Keratinocyte (primary cell): ENCODE measurements at regions not wholly inside any gene's neighbourhood (a gene's known extent, or its start where the extent isn't known, plus 50 kb on each side); places are given as distances from the start of the nearest gene placed in this dataset.

Source experiments
- EZH2 ChIP-seq: IDR thresholded peaks from one replicate; pipeline ENCODE4 v1.6.1; 2012; ENCODE audit warnings: inconsistent platforms, mild to moderate bottlenecking, low read length, moderate library complexity
- TF ChIP-seq, protein P1 (sequence below), 3 experiments: IDR thresholded peaks in 1 of 3; conservative IDR thresholded peaks in 1 of 3; optimal IDR thresholded peaks in 1 of 3; 2 replicates in 2 of 3; 3 replicates in 1 of 3; pipeline versions ENCODE3 to v1.5.1; 2011; ENCODE audit warnings: low read length in 3 of 3, mild to moderate bottlenecking in 3 of 3, moderate library complexity in 2 of 3, control low read depth in 1 of 3, inconsistent platforms in 1 of 3; ENCODE audit not compliant: insufficient read depth in 2 of 3; ENCODE audit errors: extremely low read depth in 1 of 3

DNA sequence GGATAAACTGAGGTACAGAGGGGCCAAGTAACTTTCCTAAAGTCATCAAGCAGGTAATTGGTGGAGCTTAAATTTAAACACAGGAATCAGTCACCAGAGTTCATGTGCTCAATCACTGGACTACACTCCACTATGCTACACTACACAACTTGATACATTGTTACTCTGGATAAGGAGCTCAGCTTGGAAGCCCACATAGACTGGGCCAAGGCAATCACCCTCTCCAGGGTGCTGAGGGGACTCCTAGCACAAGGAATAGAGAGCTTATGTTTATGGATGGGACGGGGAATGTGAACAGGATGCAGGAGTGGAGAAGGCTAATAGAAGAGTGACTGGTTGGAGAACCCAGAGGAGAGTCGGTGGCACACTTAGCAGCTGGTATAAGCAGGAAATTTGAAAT lies 113.5 kb upstream of the NFIB start:
- TF ChIP-seq, protein P1, sequence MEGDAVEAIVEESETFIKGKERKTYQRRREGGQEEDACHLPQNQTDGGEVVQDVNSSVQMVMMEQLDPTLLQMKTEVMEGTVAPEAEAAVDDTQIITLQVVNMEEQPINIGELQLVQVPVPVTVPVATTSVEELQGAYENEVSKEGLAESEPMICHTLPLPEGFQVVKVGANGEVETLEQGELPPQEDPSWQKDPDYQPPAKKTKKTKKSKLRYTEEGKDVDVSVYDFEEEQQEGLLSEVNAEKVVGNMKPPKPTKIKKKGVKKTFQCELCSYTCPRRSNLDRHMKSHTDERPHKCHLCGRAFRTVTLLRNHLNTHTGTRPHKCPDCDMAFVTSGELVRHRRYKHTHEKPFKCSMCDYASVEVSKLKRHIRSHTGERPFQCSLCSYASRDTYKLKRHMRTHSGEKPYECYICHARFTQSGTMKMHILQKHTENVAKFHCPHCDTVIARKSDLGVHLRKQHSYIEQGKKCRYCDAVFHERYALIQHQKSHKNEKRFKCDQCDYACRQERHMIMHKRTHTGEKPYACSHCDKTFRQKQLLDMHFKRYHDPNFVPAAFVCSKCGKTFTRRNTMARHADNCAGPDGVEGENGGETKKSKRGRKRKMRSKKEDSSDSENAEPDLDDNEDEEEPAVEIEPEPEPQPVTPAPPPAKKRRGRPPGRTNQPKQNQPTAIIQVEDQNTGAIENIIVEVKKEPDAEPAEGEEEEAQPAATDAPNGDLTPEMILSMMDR (optimal IDR thresholded peaks at IDR 0.05 in 1 of 3, IDR thresholded peaks at IDR 0.05 in 1 of 3, conservative IDR thresholded peaks at IDR 0.05 in 1 of 3; ENCODE audit: extremely low read depth in 1 of 3, insufficient read depth in 2 of 3, low read length in 3 of 3) = no peak
- TF ChIP-seq EZH2 = no peak
